ENCODE measurements at regions not wholly inside any gene's neighbourhood (a gene's known extent, or its start where the extent isn't known, plus 50 kb on each side); places are given as distances from the start of the nearest gene placed in this dataset.
"Not testable (repeated sequence)": the region's sequence is repeated elsewhere in the genome, so short reads cannot be mapped to it uniquely, and the experiment has no call there.

GRCh38 chr7:121562259-121562658, 166.2 kb upstream of the FAM3C start:
- no peak for DNase-seq (ENCODE audit: low read depth)

- DNase-seq (ENCODE audit: low read depth): no peak
Measured at GRCh38 chr7:121561717-121562116, 165.6 kb upstream of the FAM3C start.

GRCh38 chr7:121560267-121560990, 164.3 kb upstream of the FAM3C start:
- DNase-seq (ENCODE audit: low read depth): no peak

GRCh38 chr7:121558288-121558687, 162.2 kb upstream of the FAM3C start:
- no peak for DNase-seq (ENCODE audit: low read depth)

- no peak for DNase-seq (ENCODE audit: low read depth)
Measured at GRCh38 chr7:121557034-121557892, 161.2 kb upstream of the FAM3C start.

GRCh38 chr7:121555558-121555957, 159.4 kb upstream of the FAM3C start:
- DNase-seq (ENCODE audit: low read depth): no peak

- DNase-seq (ENCODE audit: low read depth): no peak
Measured at GRCh38 chr7:121547544-121548092, 151.5 kb upstream of the FAM3C start.

GRCh38 chr7:121546632-121547543, 150.8 kb upstream of the FAM3C start:
- no peak for DNase-seq (ENCODE audit: low read depth)

GRCh38 chr7:121545418-121545817, 149.3 kb upstream of the FAM3C start:
- no peak for DNase-seq (ENCODE audit: low read depth)

GRCh38 chr7:121544726-121545125, 148.6 kb upstream of the FAM3C start:
- no peak for DNase-seq (ENCODE audit: low read depth)

GRCh38 chr7:121544238-121544637, 148.1 kb upstream of the FAM3C start:
- no peak for DNase-seq (ENCODE audit: low read depth)

- DNase-seq (ENCODE audit: low read depth): no peak
Measured at GRCh38 chr7:121541457-121541856, 145.3 kb upstream of the FAM3C start.

GRCh38 chr7:121540138-121540537, 144.0 kb upstream of the FAM3C start:
- no peak for DNase-seq (ENCODE audit: low read depth)

- no peak for DNase-seq (ENCODE audit: low read depth)
Measured at GRCh38 chr7:121537031-121537430, 140.9 kb upstream of the FAM3C start.

- no peak for DNase-seq (ENCODE audit: low read depth)
Measured at GRCh38 chr7:121531175-121532070, 135.3 kb upstream of the FAM3C start.

GRCh38 chr7:121530227-121531174, 134.4 kb upstream of the FAM3C start:
- peak; percentile 35 for DNase-seq (ENCODE audit: low read depth)

GRCh38 chr7:121529003-121529402, 132.9 kb upstream of the FAM3C start:
- DNase-seq (ENCODE audit: low read depth): no peak

- not testable (repeated sequence) for DNase-seq (ENCODE audit: low read depth)
Measured at GRCh38 chr7:121526210-121526609, 130.1 kb upstream of the FAM3C start.

- DNase-seq (ENCODE audit: low read depth): no peak
Measured at GRCh38 chr7:121525155-121525819, 129.2 kb upstream of the FAM3C start.

Data from stimulated activated CD8-positive, alpha-beta memory T cell treated with anti-CD3 and anti-CD28 coated beads, Interleukin-12 subunit alpha, Interleukin-12 subunit beta, amount 100 ng/mL, for 1 hour (primary cell).